HEK293T (cell line): ENCODE measurements at regions not wholly inside any gene's neighbourhood (a gene's known extent, or its start where the extent isn't known, plus 50 kb on each side); places are given as distances from the start of the nearest gene placed in this dataset.

Source experiments
- CTCF ChIA-PET: fragments of 350-600 bp; formaldehyde crosslinking; extraction: SDS; loops from one replicate; lab custom pipeline; 2021; ENCODE audit warnings: antibody characterized with exemption, inconsistent platforms; lab: Yijun Ruan, JAX
- POLR2A ChIA-PET: fragments of 350-600 bp; formaldehyde crosslinking; extraction: SDS; loops from one replicate; lab custom pipeline; 2020; ENCODE audit warnings: antibody characterized with exemption, inconsistent platforms; lab: Yijun Ruan, JAX
- DNase-seq: peaks from one replicate; pipeline ENCODE4 v3.0.0; 2012; ENCODE audit warnings: mixed read lengths; ENCODE audit errors: extremely low spot score
- ARNT ChIP-seq: fragments of 450-650 bp; IDR thresholded peaks from 2 replicates; pipeline ENCODE4 v1.6.1; 2017; ENCODE audit warnings: mild to moderate bottlenecking
- BHLHE40 ChIP-seq: fragments of 450-650 bp; IDR thresholded peaks from 2 replicates; pipeline ENCODE4 v1.6.1; 2016; ENCODE audit warnings: mild to moderate bottlenecking, moderate library complexity, borderline replicate concordance
- CTBP1 ChIP-seq: fragments of 450-650 bp; IDR thresholded peaks from 2 replicates; pipeline ENCODE4 v1.6.1; 2016; ENCODE audit warnings: borderline replicate concordance
- ELF4 ChIP-seq: fragments of 450-650 bp; IDR thresholded peaks from 2 replicates; pipeline ENCODE4 v1.6.1; 2017; ENCODE audit warnings: antibody characterized with exemption
- FOXA1 ChIP-seq: fragments of 450-650 bp; IDR thresholded peaks from 2 replicates; pipeline ENCODE4 v1.6.1; 2016; ENCODE audit warnings: mild to moderate bottlenecking
- FOXK2 ChIP-seq: fragments of 450-650 bp; IDR thresholded peaks from 2 replicates; pipeline ENCODE4 v1.6.1; 2016; ENCODE audit warnings: mild to moderate bottlenecking
- FOXM1 ChIP-seq: fragments of 450-650 bp; IDR thresholded peaks from 2 replicates; pipeline ENCODE4 v1.6.1; 2017; ENCODE audit warnings: mild to moderate bottlenecking, borderline replicate concordance
- HDGF ChIP-seq: fragments of 450-650 bp; IDR thresholded peaks from 2 replicates; pipeline ENCODE4 v1.6.1; 2017; ENCODE audit warnings: antibody characterized with exemption, borderline replicate concordance
- L3MBTL2 ChIP-seq: fragments of 450-650 bp; conservative IDR thresholded peaks from 2 replicates; pipeline ENCODE4 v1.6.1; 2016; ENCODE audit warnings: mild to moderate bottlenecking
- LEF1 ChIP-seq: fragments of 450-650 bp; IDR thresholded peaks from 2 replicates; pipeline ENCODE4 v1.6.1; 2017; ENCODE audit warnings: mild to moderate bottlenecking, borderline replicate concordance
- NFRKB ChIP-seq: fragments of 450-650 bp; IDR thresholded peaks from 2 replicates; pipeline ENCODE4 v1.6.1; 2016; ENCODE audit warnings: mild to moderate bottlenecking, moderate library complexity
- SP1 ChIP-seq: fragments of 450-650 bp; IDR thresholded peaks from 2 replicates; pipeline ENCODE4 v1.6.1; 2017
- SUZ12 ChIP-seq: fragments of 450-650 bp; IDR thresholded peaks from 2 replicates; pipeline ENCODE4 v1.6.1; 2016; ENCODE audit warnings: mild to moderate bottlenecking
- TARDBP ChIP-seq: fragments of 450-650 bp; IDR thresholded peaks from 2 replicates; pipeline ENCODE4 v1.6.1; 2016
- ZNF384 ChIP-seq: fragments of 450-650 bp; IDR thresholded peaks from 2 replicates; pipeline ENCODE4 v1.6.1; 2016
- TF ChIP-seq, protein P1 (sequence below): fragments of 450-650 bp; IDR thresholded peaks from 2 replicates; pipeline ENCODE4 v1.6.1; 2016

DNA sequence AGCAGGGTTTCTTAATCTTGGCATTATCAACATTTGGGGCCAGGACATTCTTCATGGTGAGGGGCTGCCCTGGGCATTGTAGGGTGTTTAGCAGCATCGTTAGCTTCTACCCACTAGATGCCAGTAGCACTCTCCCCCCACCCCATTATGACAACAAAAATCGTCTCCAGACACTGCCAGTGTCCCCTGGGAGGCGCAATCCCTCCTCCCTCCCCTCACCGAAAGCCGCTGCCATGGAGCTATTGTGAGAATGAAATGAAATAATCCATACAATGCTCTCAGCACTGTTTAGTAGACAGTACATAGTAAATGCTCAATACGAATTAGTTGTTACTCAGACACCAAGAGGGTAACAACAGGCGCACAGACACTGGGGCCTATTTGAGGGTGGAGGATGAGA, 502.9 kb downstream of the NPIPA7 start:
- DNase-seq: no peak
- CTCF ChIA-PET: no interaction called here
- POLR2A ChIA-PET: no interaction called here
- TF ChIP-seq NFRKB (no peak), FOXK2 (no peak), ZNF384 (no peak), ARNT (no peak), FOXA1 (no peak), SP1 (no peak), CTBP1 (no peak), ELF4 (no peak), TARDBP (no peak), HDGF (no peak), L3MBTL2 (no peak), LEF1 (no peak), FOXM1 (no peak), BHLHE40 (no peak), SUZ12 (no peak)
- TF ChIP-seq, protein P1, sequence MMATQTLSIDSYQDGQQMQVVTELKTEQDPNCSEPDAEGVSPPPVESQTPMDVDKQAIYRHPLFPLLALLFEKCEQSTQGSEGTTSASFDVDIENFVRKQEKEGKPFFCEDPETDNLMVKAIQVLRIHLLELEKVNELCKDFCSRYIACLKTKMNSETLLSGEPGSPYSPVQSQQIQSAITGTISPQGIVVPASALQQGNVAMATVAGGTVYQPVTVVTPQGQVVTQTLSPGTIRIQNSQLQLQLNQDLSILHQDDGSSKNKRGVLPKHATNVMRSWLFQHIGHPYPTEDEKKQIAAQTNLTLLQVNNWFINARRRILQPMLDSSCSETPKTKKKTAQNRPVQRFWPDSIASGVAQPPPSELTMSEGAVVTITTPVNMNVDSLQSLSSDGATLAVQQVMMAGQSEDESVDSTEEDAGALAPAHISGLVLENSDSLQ: no peak

DNA sequence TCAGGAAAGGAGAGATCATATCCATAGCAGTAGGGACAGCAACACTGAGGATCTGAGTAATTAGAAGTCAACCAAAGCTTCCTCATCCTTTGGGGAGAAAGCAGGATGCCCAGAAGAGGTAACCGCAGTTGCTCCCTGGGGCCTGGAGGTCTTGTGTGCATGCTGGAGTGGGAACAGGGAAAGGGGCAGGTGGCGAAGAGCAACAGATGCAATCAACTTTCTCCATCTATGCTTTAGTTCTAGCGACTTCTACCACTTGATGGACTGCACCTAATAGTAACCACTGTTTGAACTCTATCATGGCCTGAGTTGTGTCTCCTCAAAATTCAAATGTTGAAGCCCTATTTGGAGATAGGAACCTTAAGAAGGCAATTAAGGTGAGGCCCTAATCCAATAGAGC, 503.8 kb downstream of the NPIPA7 start:
- DNase-seq: no peak
- POLR2A ChIA-PET: no interaction called here
- TF ChIP-seq ARNT (no peak), NFRKB (no peak)
- CTCF ChIA-PET: no interaction called here

DNA sequence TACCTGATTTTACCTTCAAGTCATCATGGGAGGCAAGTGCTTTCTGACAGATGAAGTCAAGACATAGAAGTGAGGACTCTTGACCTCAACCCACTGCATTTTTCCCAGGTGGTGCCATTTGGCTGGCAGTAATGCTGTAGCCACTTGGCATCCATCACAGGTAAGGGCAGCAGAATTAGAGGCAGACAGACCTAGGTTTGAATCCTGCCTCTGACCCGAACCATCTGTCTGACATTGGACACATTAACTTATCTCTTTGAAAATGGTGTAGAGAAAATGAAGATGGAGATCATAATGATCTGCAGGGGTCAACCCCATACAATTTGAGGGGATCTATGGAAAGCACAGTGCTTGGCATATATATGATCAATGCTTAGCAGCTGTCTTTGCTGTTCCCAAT, 505.5 kb downstream of the NPIPA7 start:
- DNase-seq: no peak
- ChIA-PET POLR2A (no interaction called here), CTCF (no interaction called here)
- no peak for TF ChIP-seq FOXA1

DNA sequence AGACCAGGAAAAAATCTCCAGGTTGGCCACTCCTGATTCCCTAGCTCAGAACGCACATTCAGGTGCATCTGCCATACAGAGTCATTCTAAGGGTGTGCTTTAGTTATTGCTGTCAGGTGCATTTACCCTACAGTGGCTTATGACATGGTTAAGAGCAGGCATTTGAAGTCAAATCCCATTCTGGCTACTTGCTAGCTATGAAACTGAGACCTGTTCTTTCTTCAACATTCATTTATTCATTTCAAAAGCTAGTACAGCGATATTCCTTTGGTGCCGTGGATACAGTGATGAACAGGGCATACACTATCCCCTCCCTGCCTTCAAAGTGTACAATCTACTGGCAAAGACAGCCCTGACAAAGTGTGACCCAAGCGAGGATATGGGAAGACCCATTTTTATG, 508.3 kb downstream of the NPIPA7 start:
- ChIA-PET CTCF (no interaction called here), POLR2A (no interaction called here)
- no peak for DNase-seq
- TF ChIP-seq L3MBTL2 (no peak), BHLHE40 (no peak), LEF1 (no peak), ZNF384 (no peak), TARDBP (no peak), SUZ12 (no peak), NFRKB (no peak), SP1 (no peak), CTBP1 (no peak), FOXK2 (no peak), ARNT (no peak)
- TF ChIP-seq, protein P1: no peak

DNA sequence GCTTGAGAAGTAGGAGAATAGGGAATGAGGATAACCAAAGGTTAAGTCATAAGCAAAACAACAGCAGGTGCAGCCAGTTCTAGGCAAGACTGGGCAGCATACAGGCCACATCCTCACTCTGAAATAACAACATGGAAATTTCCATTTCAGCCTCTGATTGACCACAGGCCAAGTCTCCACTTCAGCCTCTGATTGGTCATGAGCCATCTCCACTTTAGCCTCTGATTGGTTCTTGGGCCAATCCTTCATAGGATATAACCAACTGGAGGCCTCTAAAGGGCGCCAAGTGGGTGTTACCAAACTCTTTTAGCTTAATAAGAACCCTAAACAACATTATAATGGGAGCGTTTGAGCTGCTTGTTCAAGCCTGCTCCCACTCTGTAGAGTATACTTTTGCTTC, 512.0 kb downstream of the NPIPA7 start:
- no peak for TF ChIP-seq HDGF
- TF ChIP-seq, protein P1: peak; percentile 66
- POLR2A ChIA-PET: no interaction called here
- DNase-seq: no peak
- CTCF ChIA-PET: no interaction called here

DNA sequence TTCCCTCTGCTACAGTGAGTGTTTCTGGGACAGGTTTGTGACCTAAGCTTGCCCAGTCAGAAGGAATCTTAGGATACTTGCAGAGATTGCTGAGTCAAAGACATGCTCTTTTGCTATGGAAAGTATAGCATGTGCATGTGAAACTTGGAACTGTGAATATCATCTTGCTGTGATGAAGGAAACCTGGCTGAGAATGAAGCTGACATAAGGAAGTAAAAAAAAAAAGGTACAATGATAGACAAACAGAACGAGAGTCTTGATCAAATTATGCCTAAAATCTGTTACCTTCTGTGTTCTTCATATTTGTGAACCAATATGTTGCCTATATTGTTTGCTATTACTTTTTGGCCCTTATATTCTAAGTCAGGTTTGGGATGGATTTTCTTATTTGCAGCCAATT, 525.7 kb downstream of the NPIPA7 start:
- TF ChIP-seq L3MBTL2 (no peak), TARDBP (no peak), NFRKB (no peak), HDGF (no peak)
- ChIA-PET CTCF (no interaction called here), POLR2A (no interaction called here)
- no peak for DNase-seq

DNA sequence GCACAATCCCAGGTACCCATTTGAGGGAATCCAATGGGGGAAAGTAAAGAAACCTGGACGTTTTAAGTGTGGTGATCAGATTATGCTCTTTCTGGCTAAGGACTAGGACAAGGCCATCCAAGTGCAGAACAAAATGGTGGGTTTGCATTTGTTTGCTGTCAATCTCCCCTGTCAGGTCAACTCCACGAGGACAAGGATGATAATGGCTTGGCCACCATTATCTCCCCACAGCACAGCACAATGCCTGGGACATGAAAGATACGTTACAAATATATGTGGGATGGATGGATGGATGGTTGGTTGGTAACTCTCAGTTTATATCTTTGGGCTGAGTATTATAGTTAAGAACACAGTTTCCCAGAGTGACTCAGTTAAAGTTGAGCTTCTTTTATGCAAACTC, 526.9 kb downstream of the NPIPA7 start:
- POLR2A ChIA-PET: no interaction called here
- no peak for DNase-seq
- no peak for TF ChIP-seq FOXA1
- no peak for TF ChIP-seq BHLHE40
- TF ChIP-seq, protein P1: no peak
- TF ChIP-seq FOXM1: no peak
- TF ChIP-seq FOXK2: no peak
- no peak for TF ChIP-seq CTBP1
- TF ChIP-seq ZNF384: no peak
- no peak for TF ChIP-seq HDGF
- no peak for TF ChIP-seq NFRKB
- CTCF ChIA-PET: no interaction called here
